ENCODE measurements at regions not wholly inside any gene's neighbourhood (a gene's known extent, or its start where the extent isn't known, plus 50 kb on each side); places are given as distances from the start of the nearest gene placed in this dataset.

DNA sequence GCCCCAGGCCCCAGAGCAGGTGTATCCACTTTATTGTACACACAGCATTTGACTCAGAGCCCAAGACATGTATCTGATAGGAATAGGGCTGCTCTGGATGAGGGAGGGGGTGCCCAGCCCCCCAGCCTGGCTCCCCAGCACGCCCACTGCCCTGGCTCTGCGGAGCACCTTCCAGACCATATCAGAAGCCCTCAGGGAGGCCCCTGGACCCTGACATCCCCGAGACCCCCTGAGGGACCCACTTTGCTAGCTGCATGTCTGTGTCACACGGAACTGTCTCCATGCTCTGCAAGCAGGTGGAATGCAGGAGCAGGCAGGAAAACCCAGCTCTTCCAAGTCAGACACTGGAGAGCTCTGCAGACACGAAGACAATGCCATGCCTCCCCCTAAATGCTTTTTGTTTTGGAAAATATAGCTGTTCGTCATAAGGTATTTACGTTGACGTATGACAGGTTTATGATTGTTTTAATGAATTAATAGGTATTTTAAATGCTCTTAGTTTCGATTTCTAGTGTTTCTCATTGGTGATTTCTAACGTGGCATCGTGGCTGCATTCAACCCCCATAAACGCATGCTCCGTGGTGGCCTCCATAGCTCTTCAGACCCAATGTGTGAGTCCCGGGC lies 92.8 kb upstream of the INSIG1 start:
- DNase-seq (ENCODE audit: low read depth): no peak
- TF ChIP-seq, protein P1, sequence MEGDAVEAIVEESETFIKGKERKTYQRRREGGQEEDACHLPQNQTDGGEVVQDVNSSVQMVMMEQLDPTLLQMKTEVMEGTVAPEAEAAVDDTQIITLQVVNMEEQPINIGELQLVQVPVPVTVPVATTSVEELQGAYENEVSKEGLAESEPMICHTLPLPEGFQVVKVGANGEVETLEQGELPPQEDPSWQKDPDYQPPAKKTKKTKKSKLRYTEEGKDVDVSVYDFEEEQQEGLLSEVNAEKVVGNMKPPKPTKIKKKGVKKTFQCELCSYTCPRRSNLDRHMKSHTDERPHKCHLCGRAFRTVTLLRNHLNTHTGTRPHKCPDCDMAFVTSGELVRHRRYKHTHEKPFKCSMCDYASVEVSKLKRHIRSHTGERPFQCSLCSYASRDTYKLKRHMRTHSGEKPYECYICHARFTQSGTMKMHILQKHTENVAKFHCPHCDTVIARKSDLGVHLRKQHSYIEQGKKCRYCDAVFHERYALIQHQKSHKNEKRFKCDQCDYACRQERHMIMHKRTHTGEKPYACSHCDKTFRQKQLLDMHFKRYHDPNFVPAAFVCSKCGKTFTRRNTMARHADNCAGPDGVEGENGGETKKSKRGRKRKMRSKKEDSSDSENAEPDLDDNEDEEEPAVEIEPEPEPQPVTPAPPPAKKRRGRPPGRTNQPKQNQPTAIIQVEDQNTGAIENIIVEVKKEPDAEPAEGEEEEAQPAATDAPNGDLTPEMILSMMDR (IDR thresholded peaks at IDR 0.05; ENCODE audit: control insufficient read depth, insufficient read depth, low read depth, low read length, missing control alignments): no peak
- no peak overlapping the region for H3K4me3 ChIP-seq (ENCODE audit: control insufficient read depth, low read depth, low read length)

DNA sequence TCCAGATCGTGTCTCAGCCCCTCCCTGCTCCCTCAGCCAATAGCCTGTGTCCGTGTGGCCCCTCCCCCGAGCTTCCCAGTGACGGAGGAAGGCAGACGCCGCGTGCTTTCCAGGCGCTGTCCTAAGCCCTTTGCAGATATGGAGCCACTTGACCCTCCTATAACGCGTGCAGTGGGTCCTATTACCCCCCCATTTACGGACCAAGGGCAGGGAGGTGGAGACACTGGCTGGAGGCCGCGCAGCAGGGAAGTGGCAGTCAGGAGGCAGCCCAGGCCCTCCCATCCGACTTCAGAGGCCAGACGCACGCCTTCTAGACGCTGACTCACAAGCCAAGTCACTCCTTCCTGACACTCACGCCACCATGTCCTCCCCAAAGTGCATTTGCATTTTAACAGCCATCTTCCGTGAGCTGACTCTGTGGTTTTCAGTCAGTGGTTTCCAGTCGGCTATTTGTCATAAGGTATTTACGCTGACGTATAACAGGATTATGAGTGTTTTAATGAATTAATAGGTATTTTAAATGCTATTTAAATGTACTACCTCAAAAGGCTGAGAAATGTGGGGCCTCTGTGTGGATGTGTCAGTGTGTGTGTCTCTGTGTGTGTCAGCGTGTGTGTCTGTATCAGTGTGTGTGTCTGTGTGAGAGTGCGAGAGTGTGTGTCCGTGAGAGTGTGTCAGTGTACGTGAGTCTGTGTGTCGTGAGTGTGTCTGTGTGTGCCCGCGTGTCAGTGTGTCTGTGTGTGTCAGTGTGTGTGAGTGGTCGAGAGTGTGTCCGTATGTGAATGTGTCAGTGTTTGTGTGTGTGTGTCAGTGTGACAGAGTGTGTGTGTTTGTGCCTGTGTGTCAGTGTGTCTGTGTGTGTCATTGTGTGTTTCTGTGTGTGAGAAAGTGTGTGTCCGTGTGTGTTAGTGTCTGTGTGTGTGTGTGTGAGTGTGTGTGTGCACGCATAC lies 92.0 kb upstream of the INSIG1 start:
- H3K4me3 ChIP-seq (ENCODE audit: control insufficient read depth, low read depth, low read length): peak overlapping the region; percentile 39
- TF ChIP-seq, protein P1 (IDR thresholded peaks at IDR 0.05; ENCODE audit: control insufficient read depth, insufficient read depth, low read depth, low read length, missing control alignments): no peak
- peak; percentile 99 for DNase-seq (ENCODE audit: low read depth)

DNA sequence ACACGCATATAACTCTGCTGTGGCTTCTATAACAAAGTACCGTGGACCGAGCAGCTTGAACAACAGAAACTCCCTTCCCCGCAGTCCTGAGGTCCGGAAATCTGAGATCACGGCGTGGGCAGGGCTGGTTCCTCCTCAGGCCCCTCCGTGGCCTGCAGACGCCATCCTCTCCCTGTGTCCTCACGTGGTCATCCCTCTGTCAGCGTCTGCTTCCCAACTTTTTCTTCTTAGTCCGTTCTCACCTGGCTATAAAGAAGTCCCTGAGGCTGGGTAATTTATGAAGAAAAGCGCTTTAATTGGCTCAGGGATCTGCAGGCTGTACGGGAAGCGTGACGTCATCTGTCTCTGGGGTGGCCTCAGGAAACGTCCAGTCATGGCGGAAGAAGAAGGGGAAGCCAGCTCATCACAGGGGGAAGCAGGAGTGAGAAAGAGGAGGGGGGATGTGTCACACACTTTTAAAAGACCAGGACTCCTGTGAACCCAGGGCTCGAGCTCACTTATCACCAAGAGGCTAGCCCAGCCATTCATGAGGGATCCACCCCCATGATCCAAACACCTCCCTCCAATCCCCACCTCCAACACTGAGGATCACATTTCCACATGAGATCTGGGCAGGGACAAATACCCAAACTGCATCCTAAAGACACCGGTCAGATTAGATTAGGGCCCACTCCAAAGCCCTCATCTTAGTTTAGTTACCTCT lies 91.2 kb upstream of the INSIG1 start:
- peak; percentile 59 for DNase-seq (ENCODE audit: low read depth)
- TF ChIP-seq, protein P1 (IDR thresholded peaks at IDR 0.05; ENCODE audit: control insufficient read depth, insufficient read depth, low read depth, low read length, missing control alignments): no peak
- peak overlapping the region; percentile 39 for H3K4me3 ChIP-seq (ENCODE audit: control insufficient read depth, low read depth, low read length)

DNA sequence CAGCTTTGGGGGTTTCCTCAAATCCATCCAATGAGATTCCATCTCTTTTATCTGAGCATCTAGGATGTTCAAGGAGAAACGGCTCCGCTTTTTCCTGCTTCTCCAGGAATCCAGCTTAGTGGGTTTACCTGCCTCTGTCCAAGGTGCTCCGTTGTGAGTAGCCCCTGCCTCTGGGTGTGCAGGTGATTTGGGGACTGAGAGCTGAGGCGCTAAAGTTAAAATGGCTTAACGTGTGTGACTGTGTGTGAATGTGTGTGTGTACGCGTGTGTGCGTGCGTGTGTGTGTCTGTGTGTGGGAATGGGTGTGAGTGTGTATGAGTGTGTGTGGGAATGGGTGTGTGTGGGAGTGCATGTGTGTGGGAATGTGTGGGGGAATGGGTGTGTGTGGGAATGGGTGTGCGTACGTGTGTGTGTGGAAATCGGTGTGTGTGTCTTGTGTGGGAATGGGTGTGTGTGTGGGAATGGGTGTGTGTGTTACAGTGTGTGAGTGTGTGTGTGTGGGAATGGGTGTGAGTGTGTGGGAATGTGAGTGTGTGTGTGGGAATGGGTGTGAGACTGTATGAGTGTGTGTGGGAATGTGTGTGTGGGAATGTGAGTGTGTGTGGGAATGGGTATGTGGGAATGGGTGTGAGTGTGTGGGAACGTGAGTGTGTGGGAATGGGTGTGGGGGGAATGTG lies 90.2 kb upstream of the INSIG1 start:
- no peak overlapping the region for H3K4me3 ChIP-seq (ENCODE audit: control insufficient read depth, low read depth, low read length)
- DNase-seq (ENCODE audit: low read depth): no peak
- TF ChIP-seq, protein P1 (IDR thresholded peaks at IDR 0.05; ENCODE audit: control insufficient read depth, insufficient read depth, low read depth, low read length, missing control alignments): no peak

DNA sequence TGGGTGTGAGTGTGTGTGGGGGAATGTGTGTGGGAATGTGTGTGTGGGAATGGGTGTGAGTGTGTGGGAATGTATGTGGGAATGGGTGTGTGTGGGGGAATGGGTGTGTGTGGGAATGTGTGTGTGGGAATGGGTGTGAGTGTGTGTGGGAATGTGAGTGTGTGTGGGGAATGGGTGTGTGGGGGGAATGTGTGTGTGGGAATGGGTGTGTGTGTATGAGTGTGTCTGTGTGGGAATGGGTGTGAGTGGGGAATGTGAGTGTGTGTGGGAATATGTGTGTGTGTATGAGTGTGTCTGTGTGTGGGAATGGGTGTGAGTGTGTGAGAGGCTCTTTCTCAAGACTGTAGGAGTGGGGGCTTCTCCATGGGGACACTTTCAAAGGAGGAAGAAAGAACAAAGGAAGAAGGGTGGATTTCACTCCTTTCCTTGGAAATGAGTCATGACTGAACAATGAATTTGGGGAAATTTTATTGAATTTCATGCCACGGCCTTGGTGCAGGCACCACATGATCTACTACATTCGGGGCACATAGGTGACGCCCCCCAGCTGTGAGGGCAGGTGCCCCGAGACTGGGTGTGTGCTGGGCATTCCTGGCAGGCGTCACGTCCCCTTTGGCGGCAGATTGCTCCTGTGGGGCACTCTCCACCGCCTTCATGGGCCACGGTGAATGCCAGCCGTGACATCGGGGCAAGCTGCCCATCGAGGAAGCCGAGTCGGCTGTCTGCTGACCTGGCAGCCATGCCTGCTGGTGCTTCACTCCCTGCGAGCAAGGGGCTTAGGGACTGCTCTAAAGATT lies 88.8 kb upstream of the INSIG1 start:
- TF ChIP-seq, protein P1 (IDR thresholded peaks at IDR 0.05; ENCODE audit: control insufficient read depth, insufficient read depth, low read depth, low read length, missing control alignments): no peak
- H3K4me3 ChIP-seq (ENCODE audit: control insufficient read depth, low read depth, low read length): no peak overlapping the region
- DNase-seq (ENCODE audit: low read depth): no peak

Measured in AG09309 (cell line).